ENCODE measurements at regions not wholly inside any gene's neighbourhood (a gene's known extent, or its start where the extent isn't known, plus 50 kb on each side); places are given as distances from the start of the nearest gene placed in this dataset.
"Not testable (repeated sequence)": the region's sequence is repeated elsewhere in the genome, so short reads cannot be mapped to it uniquely, and the experiment has no call there.

DNA sequence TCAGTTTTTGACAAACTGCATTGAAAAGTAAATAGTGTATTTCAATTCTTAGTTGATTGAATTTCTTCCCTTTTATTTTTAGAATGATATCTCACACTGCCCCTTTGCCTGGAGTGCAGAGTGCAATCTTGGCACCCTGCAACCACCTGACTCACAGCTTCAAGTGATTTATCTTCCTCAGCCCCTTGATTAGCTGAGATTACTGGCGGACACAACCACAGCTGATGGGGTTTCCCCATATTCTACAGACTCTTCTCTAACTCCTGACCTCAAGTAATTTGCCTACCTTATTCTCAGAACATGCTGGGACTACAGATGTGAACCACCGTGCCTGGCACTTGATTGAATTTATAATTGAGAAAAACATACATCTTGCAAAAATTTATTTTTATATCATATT lies 152.4 kb upstream of the TSPY4 start:
- H3K27ac ChIP-seq (ENCODE audit: low read depth, low read length); H3K4me3 ChIP-seq (ENCODE audit: low read depth, low read length); H3K4me1 ChIP-seq (ENCODE audit: control insufficient read depth, insufficient read depth, low read length, unreplicated experiment); H3K36me3 ChIP-seq (ENCODE audit: insufficient read depth, low read length); H2AFZ ChIP-seq (ENCODE audit: low read length, unreplicated experiment); H3K27me3 ChIP-seq (ENCODE audit: insufficient read depth, low read length); H3K79me2 ChIP-seq (ENCODE audit: control insufficient read depth, insufficient read depth, low read length, unreplicated experiment): not testable (repeated sequence)

GRCh38 chrY:9207082-9207481 lies 130.2 kb upstream of the TSPY4 start:
- H3K79me2 ChIP-seq (ENCODE audit: control insufficient read depth, insufficient read depth, low read length, unreplicated experiment); H3K36me3 ChIP-seq (ENCODE audit: insufficient read depth, low read length); H2AFZ ChIP-seq (ENCODE audit: low read length, unreplicated experiment); H3K27ac ChIP-seq (ENCODE audit: low read depth, low read length); H3K4me3 ChIP-seq (ENCODE audit: low read depth, low read length); H3K4me1 ChIP-seq (ENCODE audit: control insufficient read depth, insufficient read depth, low read length, unreplicated experiment); H3K27me3 ChIP-seq (ENCODE audit: insufficient read depth, low read length): not testable (repeated sequence)

- Histone ChIP-seq H3K4me1 (ENCODE audit: control insufficient read depth, insufficient read depth, low read length, unreplicated experiment) (no peaks in the 10 kb centered on the region), H3K4me3 (ENCODE audit: low read depth, low read length) (no peak overlapping the region), H3K27me3 (ENCODE audit: insufficient read depth, low read length) (no peaks in the 10 kb centered on the region), H3K27ac (ENCODE audit: low read depth, low read length) (no peak overlapping the region), H3K79me2 (ENCODE audit: control insufficient read depth, insufficient read depth, low read length, unreplicated experiment) (no peaks in the 10 kb centered on the region), H2AFZ (ENCODE audit: low read length, unreplicated experiment) (no peak overlapping the region), H3K36me3 (ENCODE audit: insufficient read depth, low read length) (no peaks in the 10 kb centered on the region)
These were observed 110.9 kb upstream of the TSPY4 start for GRCh38 chrY:9226409-9226808.

- Histone ChIP-seq H3K27me3 (ENCODE audit: insufficient read depth, low read length) (no peaks in the 10 kb centered on the region), H3K27ac (ENCODE audit: low read depth, low read length) (no peak overlapping the region), H3K79me2 (ENCODE audit: control insufficient read depth, insufficient read depth, low read length, unreplicated experiment) (no peaks in the 10 kb centered on the region), H3K4me3 (ENCODE audit: low read depth, low read length) (no peak overlapping the region), H3K4me1 (ENCODE audit: control insufficient read depth, insufficient read depth, low read length, unreplicated experiment) (no peaks in the 10 kb centered on the region), H3K36me3 (ENCODE audit: insufficient read depth, low read length) (no peaks in the 10 kb centered on the region), H2AFZ (ENCODE audit: low read length, unreplicated experiment) (no peak overlapping the region)
These were observed 80.0 kb upstream of the TSPY4 start for GRCh38 chrY:9257255-9257654.

- Histone ChIP-seq H3K4me3 (ENCODE audit: low read depth, low read length) (no peak overlapping the region), H3K27me3 (ENCODE audit: insufficient read depth, low read length) (no peaks in the 10 kb centered on the region), H3K36me3 (ENCODE audit: insufficient read depth, low read length) (no peaks in the 10 kb centered on the region), H3K4me1 (ENCODE audit: control insufficient read depth, insufficient read depth, low read length, unreplicated experiment) (no peaks in the 10 kb centered on the region), H2AFZ (ENCODE audit: low read length, unreplicated experiment) (no peak overlapping the region), H3K27ac (ENCODE audit: low read depth, low read length) (no peak overlapping the region), H3K79me2 (ENCODE audit: control insufficient read depth, insufficient read depth, low read length, unreplicated experiment) (no peaks in the 10 kb centered on the region)
These were observed 79.5 kb upstream of the TSPY4 start for GRCh38 chrY:9257725-9258124.

DNA sequence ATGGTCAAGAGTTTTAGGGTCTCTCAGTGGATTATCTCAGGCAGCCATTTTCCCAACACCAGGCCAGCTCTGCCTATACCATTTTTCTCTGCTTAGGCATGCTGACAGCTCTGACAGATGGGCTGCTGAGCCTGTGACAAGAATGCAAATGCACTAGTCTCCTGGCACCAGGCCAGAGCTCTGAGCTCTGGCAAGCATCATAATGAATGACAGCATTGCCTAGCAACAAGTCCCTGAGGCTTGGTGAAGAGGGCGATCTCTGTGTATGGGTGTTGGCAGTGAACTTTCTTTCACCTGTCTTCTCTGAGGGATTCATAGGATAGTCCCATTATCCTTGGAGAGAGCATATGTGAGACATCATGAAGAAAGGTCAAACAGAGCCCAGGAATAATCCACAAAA lies 77.9 kb upstream of the TSPY4 start:
- Histone ChIP-seq H2AFZ (ENCODE audit: low read length, unreplicated experiment) (no peak overlapping the region), H3K4me1 (ENCODE audit: control insufficient read depth, insufficient read depth, low read length, unreplicated experiment) (no peaks in the 10 kb centered on the region), H3K27ac (ENCODE audit: low read depth, low read length) (no peak overlapping the region), H3K27me3 (ENCODE audit: insufficient read depth, low read length) (no peaks in the 10 kb centered on the region), H3K79me2 (ENCODE audit: control insufficient read depth, insufficient read depth, low read length, unreplicated experiment) (no peaks in the 10 kb centered on the region), H3K36me3 (ENCODE audit: insufficient read depth, low read length) (no peaks in the 10 kb centered on the region), H3K4me3 (ENCODE audit: low read depth, low read length) (no peak overlapping the region)

- Histone ChIP-seq H3K27me3 (ENCODE audit: insufficient read depth, low read length) (no peaks in the 10 kb centered on the region), H2AFZ (ENCODE audit: low read length, unreplicated experiment) (no peak overlapping the region), H3K4me1 (ENCODE audit: control insufficient read depth, insufficient read depth, low read length, unreplicated experiment) (no peaks in the 10 kb centered on the region), H3K79me2 (ENCODE audit: control insufficient read depth, insufficient read depth, low read length, unreplicated experiment) (no peaks in the 10 kb centered on the region), H3K36me3 (ENCODE audit: insufficient read depth, low read length) (no peaks in the 10 kb centered on the region), H3K27ac (ENCODE audit: low read depth, low read length) (no peak overlapping the region), H3K4me3 (ENCODE audit: low read depth, low read length) (no peak overlapping the region)
These were observed 76.8 kb upstream of the TSPY4 start for GRCh38 chrY:9260426-9260825.

DNA sequence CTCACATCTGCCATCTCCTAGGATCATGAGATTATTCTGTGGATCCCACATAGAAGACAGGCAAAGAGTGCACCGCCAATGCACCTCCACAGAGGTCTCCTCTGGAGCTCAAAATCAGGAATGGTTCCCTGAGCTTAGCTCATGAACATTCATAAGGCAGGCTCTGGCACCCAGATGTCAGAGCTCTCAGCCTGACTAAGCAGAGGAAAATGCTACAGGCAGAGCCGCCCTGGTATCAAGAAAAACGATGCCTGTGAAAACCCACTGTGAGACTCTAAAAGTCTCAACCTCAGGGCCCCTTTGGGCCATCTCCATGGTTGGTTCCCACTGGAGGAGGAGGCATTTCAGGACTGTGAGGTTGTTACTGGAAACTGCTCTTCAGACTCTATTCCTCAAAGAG lies 71.7 kb upstream of the TSPY4 start:
- Histone ChIP-seq H3K27ac (ENCODE audit: low read depth, low read length) (no peak overlapping the region), H2AFZ (ENCODE audit: low read length, unreplicated experiment) (no peak overlapping the region), H3K4me3 (ENCODE audit: low read depth, low read length) (no peak overlapping the region), H3K36me3 (ENCODE audit: insufficient read depth, low read length) (no peaks in the 10 kb centered on the region), H3K27me3 (ENCODE audit: insufficient read depth, low read length) (no peaks in the 10 kb centered on the region), H3K79me2 (ENCODE audit: control insufficient read depth, insufficient read depth, low read length, unreplicated experiment) (no peaks in the 10 kb centered on the region), H3K4me1 (ENCODE audit: control insufficient read depth, insufficient read depth, low read length, unreplicated experiment) (no peaks in the 10 kb centered on the region)

DNA sequence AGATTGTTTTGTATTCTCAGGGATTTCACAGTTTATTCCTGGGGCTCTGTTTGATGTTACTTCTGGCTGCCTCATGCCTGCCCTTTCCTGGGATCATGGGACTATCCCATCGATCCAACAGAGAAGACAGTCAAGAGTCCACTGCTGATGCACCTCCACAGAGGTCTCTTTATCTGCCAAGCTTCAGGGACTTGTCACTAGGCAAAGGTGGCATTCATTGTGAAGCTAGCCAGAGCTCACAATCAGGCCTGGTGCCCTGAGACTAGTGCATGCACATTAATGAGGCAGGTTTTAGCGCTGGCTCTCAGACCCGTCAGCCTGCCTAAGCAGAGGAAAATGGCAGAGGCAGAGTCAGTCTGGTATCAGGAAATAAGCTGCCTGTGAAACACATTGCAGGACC lies 66.9 kb upstream of the TSPY4 start:
- H3K36me3 ChIP-seq (ENCODE audit: insufficient read depth, low read length); H2AFZ ChIP-seq (ENCODE audit: low read length, unreplicated experiment); H3K4me3 ChIP-seq (ENCODE audit: low read depth, low read length); H3K27me3 ChIP-seq (ENCODE audit: insufficient read depth, low read length); H3K79me2 ChIP-seq (ENCODE audit: control insufficient read depth, insufficient read depth, low read length, unreplicated experiment); H3K27ac ChIP-seq (ENCODE audit: low read depth, low read length); H3K4me1 ChIP-seq (ENCODE audit: control insufficient read depth, insufficient read depth, low read length, unreplicated experiment): not testable (repeated sequence)

DNA sequence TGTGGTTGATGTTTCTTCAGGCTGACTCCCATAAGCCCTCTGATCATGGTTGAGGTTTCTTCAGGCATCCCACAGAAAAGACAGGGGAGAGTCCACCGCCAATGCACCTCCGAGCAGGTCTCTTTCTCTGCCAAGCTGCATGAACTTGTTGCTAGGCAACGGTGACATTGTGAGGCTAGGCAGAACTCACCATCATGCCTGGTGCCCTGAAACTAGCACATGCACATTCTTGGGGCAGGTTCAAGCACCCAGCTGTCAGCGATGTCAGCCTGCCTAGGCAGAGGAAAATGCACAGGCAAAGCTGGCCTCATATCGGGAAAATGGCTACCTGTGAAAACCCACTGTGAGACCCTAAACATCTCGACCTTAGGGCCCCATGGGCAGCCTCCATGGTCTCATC lies 64.4 kb upstream of the TSPY4 start:
- H3K27ac ChIP-seq (ENCODE audit: low read depth, low read length); H3K27me3 ChIP-seq (ENCODE audit: insufficient read depth, low read length); H3K4me3 ChIP-seq (ENCODE audit: low read depth, low read length); H2AFZ ChIP-seq (ENCODE audit: low read length, unreplicated experiment); H3K79me2 ChIP-seq (ENCODE audit: control insufficient read depth, insufficient read depth, low read length, unreplicated experiment); H3K36me3 ChIP-seq (ENCODE audit: insufficient read depth, low read length); H3K4me1 ChIP-seq (ENCODE audit: control insufficient read depth, insufficient read depth, low read length, unreplicated experiment): not testable (repeated sequence)

DNA sequence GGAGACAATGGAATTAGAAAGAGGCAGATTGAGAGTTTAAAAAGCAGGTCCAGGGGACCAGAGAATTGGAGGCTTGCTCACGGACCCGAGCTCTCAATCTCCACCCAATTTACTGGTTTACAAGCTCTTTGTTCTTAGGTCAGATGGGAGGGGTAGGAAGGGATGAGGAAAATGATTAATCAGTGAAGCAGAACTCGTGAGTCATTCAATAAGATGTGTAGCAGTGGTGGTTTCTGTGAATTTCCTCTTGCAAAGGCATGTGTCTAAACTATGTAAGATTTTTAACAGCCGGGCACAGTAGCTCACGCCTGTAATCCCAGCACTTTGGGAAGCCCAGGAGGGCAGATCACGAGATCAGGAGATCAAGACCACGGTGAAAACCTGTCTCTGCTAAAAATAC lies 58.4 kb upstream of the TSPY4 start:
- H3K4me3 ChIP-seq (ENCODE audit: low read depth, low read length); H3K27me3 ChIP-seq (ENCODE audit: insufficient read depth, low read length); H3K36me3 ChIP-seq (ENCODE audit: insufficient read depth, low read length); H2AFZ ChIP-seq (ENCODE audit: low read length, unreplicated experiment); H3K79me2 ChIP-seq (ENCODE audit: control insufficient read depth, insufficient read depth, low read length, unreplicated experiment); H3K27ac ChIP-seq (ENCODE audit: low read depth, low read length); H3K4me1 ChIP-seq (ENCODE audit: control insufficient read depth, insufficient read depth, low read length, unreplicated experiment): not testable (repeated sequence)
